HG03575 (cell line): ENCODE measurements at regions not wholly inside any gene's neighbourhood (a gene's known extent, or its start where the extent isn't known, plus 50 kb on each side); places are given as distances from the start of the nearest gene placed in this dataset.
"Not testable (repeated sequence)": the region's sequence is repeated elsewhere in the genome, so short reads cannot be mapped to it uniquely, and the experiment has no call there.

ENCODE experiments used
- ATAC-seq: cut with Tn5 transposase; IDR thresholded peaks from one replicate; pipeline ENCODE4 v1.9.1; 2021; ENCODE audit not compliant: unreplicated experiment, insufficient number of reproducible peaks, low FRiP score; ENCODE audit errors: extremely low read depth

- ATAC-seq = no peak
Measured at GRCh38 chr14:87306409-87307168, 686.4 kb downstream of the GALC start.

- ATAC-seq = no peak
Measured at GRCh38 chr14:87305345-87305744, 687.6 kb downstream of the GALC start.

- no peak for ATAC-seq
Measured at GRCh38 chr14:87304404-87304803, 688.6 kb downstream of the GALC start.

DNA sequence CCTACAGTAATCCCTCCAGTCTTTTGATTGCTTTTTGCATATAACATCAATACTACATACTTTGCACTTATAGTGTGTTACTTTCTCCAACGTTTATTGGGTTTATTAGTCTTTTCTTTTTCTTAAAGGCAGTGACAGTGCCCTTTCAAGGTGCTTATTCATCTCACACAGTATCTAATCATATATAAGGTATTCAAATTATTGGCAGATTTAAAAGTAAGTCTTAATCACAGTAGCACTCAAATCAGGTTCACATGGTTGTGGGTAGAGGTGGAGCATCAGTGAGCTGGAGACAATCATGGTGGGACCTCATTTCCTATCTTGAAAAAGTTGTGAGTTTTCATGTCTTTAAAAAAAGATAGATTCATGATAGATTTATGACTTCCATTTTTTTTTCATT is 706.2 kb downstream of the GALC start:
- ATAC-seq = no peak

- ATAC-seq = no peak
Measured at GRCh38 chr14:87286191-87286590, 706.8 kb downstream of the GALC start.

DNA sequence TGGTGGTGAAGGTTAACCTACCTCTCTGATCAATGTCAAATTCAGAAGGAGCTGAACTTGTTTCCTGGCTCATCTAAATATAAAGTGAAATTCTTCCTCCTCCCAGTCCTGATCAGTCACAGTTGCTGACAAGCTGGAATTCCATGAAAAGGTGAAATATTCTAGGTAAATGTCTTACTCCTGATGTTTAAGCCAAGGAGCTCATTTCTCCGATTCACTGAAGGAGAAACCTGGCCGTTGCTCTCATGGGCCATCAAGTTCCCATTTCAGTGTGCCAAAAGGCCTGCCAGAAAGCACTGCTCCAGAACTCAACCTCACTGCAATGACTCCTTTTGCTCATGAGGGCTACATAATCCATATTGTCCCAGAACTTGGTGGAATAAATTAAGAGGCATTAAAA is 707.5 kb downstream of the GALC start:
- no peak for ATAC-seq

GRCh38 chr14:87283547-87283946 is 709.4 kb downstream of the GALC start:
- ATAC-seq = no peak

DNA sequence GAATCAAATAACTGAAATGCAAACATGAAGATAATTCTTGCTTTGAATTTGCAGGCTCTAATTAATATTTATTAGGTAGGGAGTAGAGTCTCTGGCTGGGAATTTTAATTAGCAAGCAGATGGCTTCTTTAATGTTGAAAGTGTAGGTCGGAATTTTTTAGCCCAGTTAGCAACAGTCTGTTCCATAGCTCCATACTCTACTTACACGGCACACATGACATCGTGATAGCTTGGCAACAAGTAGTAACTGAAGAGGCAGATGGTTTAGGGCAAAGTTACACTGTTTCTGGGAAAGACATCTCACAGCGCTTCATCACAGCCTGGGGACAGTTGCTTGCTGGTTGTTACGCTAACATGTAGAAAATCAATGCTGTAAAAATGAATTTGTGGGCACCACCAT is 710.7 kb downstream of the GALC start:
- no peak for ATAC-seq

DNA sequence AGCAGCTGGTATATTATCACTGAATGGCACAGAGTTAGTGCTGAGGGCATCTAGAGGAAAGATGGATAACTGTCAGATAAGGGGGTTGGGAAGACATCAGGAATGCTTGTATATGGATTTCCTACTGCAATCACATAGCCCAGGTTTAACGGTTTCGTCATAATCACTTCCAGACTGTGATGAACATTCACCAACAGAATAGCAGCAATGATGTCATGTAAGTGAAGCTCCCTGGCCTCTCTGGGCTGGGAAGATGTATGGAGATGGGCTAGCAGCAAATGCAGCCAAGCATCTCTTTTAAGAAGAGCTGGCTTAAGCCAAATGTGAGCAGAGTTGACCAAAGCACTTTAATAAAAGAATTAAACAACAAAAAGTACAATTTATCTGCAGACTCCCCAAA is 714.6 kb downstream of the GALC start:
- no peak for ATAC-seq

GRCh38 chr14:87271331-87271730 is 721.7 kb downstream of the GALC start:
- no peak for ATAC-seq

DNA sequence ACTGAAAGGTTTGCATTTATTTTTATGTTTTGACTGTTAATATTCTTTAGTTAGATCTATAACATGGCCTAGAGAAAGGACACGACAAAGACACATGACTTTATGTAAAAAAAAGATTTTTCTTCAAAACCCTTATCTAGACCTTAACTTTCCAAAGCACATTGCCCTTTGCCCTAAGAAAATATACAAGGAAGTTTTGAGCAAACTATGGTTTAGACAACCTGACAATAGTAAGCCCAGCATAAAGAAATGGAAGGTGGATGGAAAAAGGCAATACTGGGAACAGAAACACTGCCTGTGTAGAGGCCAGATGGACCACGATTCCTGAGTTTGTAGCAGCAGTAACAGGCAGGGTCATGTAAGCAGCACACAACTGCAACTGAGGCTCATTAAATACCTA is 724.0 kb downstream of the GALC start:
- no peak for ATAC-seq

- ATAC-seq = no peak
Measured at GRCh38 chr14:87264796-87265195, 728.2 kb downstream of the GALC start.

DNA sequence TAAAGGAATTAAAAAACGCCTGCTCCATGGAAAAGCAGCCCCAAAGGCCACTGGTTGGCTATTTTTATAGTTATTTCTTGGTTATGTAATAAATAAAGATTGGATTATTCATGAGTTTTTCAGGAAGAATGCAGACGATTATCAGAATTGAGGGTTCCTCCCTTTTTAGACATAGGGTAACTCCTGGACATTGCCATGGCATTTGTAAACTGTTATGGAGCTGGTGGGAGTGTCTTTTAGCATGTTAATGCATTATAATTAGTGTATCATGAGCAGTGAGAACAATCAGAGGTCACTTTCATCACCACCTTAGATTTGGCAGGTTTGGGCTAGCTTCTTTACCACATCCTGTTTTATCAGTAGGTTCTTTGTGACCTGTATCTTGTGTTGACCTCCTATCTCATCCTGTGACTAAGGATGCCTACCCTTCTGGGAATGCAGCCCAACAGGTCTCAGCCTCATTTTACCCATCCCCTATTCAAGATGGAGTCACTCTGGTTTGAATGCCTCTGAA is 728.7 kb downstream of the GALC start:
- no peak for ATAC-seq

DNA sequence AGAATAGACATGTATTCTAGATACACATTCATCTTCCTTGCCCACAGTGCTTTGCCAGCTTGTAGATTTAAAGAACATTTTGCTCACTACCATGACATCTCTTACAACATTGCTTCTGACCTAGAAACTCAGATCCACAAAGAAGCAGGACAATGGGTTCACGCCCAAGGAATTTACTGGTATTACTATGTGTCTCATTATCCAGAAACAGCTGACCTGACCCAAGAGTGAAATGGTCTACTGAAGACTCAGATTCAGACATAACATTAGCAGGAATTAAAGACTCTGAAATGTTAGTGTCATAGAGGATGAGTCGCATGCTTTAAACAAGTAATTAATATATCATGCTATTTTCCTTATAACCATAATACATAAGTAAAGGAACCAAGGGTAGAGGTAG is 731.4 kb downstream of the GALC start:
- no peak for ATAC-seq

DNA sequence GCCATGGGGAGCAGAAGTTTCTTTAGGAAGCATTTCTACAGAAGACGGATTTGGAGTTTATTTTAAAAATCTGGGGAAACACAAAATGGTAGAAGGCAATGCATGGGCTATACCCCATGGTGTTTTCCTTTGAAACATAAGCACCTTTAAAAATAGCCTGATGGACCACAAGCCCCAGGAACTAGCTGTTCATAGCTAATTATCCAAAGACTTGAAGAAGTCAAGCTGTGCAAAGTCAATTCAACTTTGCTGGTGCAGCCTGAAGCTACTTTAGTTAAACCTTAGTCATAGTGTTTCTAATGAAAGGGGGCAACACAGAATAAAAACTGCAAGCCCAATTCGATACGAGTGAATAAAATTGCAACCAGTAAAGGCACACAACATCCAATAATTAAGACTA is 732.5 kb downstream of the GALC start:
- no peak for ATAC-seq

DNA sequence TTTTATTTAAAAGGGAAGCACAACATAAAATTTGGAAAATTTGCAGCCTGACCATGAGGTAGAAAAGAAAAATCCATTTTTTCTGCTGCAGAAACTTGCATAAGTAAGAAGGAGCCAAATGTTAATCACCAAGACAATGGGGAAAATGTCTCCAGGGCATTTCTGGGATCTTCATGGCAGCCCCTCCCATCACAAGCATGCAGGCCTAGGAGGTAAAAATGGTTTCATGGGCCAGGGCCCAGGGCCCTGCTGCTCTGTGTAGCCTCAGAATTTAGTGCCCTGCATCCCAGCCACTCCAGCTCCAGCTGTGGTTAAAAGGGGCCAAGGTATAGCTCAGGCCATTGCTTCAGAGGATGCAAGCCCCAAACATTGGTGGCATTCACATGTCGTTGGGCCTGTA is 735.6 kb downstream of the GALC start:
- ATAC-seq = no peak

- ATAC-seq = no peak
Measured at GRCh38 chr14:87255058-87255457, 737.9 kb downstream of the GALC start.

DNA sequence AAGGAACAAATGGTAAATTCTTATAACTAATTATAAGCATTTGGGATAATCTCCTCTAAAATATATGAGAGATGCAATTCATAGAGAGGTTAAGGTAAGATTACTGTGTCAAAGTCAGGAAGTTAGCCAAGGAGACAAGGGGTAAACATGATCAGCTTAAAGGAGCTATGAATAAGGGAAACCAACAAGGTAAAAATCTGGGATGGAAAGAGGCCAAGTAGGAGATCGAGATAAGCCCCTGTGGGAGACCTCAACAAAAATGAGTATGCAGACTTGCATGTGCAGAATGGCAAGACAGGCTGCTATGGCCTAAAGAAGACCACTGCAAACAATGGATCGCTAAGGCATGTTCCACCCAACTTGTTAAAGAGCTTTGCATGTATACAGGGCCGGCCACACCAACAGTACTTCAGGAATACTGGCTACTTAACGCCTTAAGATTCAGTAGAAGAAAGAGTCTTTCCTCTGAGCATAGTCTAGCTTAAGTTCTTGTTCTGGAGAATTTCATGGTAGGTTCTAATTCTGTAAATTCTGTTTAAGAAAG is 738.6 kb downstream of the GALC start:
- ATAC-seq = no peak

DNA sequence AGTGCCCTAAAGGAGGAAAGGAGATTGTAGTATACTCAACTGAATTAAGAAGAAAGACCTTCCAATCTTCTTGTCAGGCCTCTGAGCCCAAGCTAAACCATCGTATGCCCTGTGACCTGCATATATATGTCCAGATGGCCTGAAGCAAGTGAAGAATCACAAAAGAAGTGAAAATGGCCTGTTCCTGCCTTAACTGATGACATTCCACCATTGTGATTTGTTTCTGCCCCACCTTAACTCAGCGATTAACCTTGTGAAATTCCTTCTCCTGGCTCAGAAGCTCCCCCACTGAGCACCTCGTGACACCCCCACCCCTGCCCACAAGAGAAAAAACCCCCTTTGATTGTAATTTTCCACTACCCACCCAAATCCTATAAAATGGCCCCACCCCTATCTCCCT is 739.2 kb downstream of the GALC start:
- ATAC-seq = not testable (repeated sequence)

DNA sequence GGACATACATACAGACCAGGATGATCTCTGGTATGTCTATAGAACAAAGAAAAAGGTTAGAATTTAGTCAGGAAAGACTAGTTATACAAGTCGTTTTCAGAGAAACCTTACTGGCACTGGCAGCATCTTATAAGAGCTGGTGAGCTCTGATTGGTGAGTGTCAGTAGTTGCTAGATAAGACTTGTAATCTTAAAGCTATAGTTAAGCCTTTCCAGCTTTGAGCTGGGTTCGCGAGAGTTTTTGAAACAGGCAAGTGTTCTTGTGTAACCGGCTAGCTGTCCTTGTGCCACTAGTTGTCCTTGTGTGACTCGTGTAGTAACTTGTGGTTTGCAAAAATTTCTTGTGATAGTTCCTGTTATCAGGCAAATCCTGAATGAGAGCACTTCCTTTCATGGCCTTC is 740.9 kb downstream of the GALC start:
- ATAC-seq = no peak

GRCh38 chr14:87251011-87251410 is 742.0 kb downstream of the GALC start:
- ATAC-seq = no peak
